Hepatocyte (in vitro differentiated cells): ENCODE measurements at regions not wholly inside any gene's neighbourhood (a gene's known extent, or its start where the extent isn't known, plus 50 kb on each side); places are given as distances from the start of the nearest gene placed in this dataset.

Experiments used
- EZH2phosphoT487 ChIP-seq: fragments of 200-600 bp; sonication (generic); IDR thresholded peaks from one replicate; pipeline ENCODE4 v1.6.1; 2018; ENCODE audit warnings: antibody characterized with exemption, mild to moderate bottlenecking, low read depth, moderate library complexity; ENCODE audit not compliant: unreplicated experiment, severe bottlenecking
- TF ChIP-seq, protein P1 (sequence below): fragments of 200-600 bp; sonication (generic); IDR thresholded peaks from 2 replicates; pipeline ENCODE4 v1.5.1; 2016; ENCODE audit warnings: antibody characterized with exemption, mild to moderate bottlenecking; ENCODE audit not compliant: poor library complexity

DNA sequence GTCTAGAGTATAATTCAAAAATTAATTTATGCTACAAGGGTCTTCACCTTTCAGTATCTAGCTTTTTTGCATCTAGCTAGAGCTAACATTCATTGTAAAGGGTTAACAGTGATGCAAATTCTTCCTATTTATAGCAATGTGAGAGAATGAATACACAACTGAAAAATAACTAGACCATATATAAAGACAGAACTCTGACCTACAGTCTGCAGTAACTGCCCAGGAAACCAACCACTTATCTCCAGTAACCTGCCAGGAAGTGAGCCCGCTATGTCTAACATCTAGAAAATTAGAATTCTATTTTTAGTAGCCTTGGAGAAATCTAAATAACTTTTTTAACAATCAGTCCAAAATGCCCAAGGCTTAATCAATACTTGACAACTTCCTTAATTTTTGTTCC, 1021.9 kb downstream of the LRFN5 start:
- TF ChIP-seq, protein P1, sequence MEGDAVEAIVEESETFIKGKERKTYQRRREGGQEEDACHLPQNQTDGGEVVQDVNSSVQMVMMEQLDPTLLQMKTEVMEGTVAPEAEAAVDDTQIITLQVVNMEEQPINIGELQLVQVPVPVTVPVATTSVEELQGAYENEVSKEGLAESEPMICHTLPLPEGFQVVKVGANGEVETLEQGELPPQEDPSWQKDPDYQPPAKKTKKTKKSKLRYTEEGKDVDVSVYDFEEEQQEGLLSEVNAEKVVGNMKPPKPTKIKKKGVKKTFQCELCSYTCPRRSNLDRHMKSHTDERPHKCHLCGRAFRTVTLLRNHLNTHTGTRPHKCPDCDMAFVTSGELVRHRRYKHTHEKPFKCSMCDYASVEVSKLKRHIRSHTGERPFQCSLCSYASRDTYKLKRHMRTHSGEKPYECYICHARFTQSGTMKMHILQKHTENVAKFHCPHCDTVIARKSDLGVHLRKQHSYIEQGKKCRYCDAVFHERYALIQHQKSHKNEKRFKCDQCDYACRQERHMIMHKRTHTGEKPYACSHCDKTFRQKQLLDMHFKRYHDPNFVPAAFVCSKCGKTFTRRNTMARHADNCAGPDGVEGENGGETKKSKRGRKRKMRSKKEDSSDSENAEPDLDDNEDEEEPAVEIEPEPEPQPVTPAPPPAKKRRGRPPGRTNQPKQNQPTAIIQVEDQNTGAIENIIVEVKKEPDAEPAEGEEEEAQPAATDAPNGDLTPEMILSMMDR: no peak
- TF ChIP-seq EZH2phosphoT487: no peak
